ENCODE measurements at regions not wholly inside any gene's neighbourhood (a gene's known extent, or its start where the extent isn't known, plus 50 kb on each side); places are given as distances from the start of the nearest gene placed in this dataset.

- POLR2A ChIA-PET = no interaction called here
- DNase-seq (ENCODE audit: low read depth, low spot score) = peak; percentile 65
- TF ChIP-seq CTCF (IDR thresholded peaks at IDR 0.05; ENCODE audit: insufficient read depth, low read length, missing control alignments) = no peak
- CTCF ChIA-PET = interaction anchor here (0.8 to 2.7 kb wide), 3 partner anchors 19 to 61 kb away, joined by 3 to 11 read pairs (median 3); no protein-coding TSS in a partner anchor
- no peak overlapping the region for H3K4me3 ChIP-seq (ENCODE audit: low read depth, low read length)
Observed at GRCh38 chr5:66247176-66247960, 103.3 kb downstream of the SREK1 start.

- DNase-seq (ENCODE audit: low read depth, low spot score) = no peak
- no peak overlapping the region for H3K4me3 ChIP-seq (ENCODE audit: low read depth, low read length)
- no peak for TF ChIP-seq CTCF (IDR thresholded peaks at IDR 0.05; ENCODE audit: insufficient read depth, low read length, missing control alignments)
- POLR2A ChIA-PET = no interaction called here
- CTCF ChIA-PET = interaction anchor here (2.7 kb wide), 1 partner anchor 58 kb away, joined by 11 read pairs; no protein-coding TSS in a partner anchor
Observed at GRCh38 chr5:66248874-66249273, 104.8 kb downstream of the SREK1 start.

GRCh38 chr5:66249920-66250319 is 105.8 kb downstream of the SREK1 start:
- DNase-seq (ENCODE audit: low read depth, low spot score) = no peak
- no peak for TF ChIP-seq CTCF (IDR thresholded peaks at IDR 0.05; ENCODE audit: insufficient read depth, low read length, missing control alignments)
- CTCF ChIA-PET = no interaction called here
- POLR2A ChIA-PET = no interaction called here
- no peak overlapping the region for H3K4me3 ChIP-seq (ENCODE audit: low read depth, low read length)

GRCh38 chr5:66252849-66253248 is 108.7 kb downstream of the SREK1 start:
- no peak for TF ChIP-seq CTCF (IDR thresholded peaks at IDR 0.05; ENCODE audit: insufficient read depth, low read length, missing control alignments)
- CTCF ChIA-PET = no interaction called here
- H3K4me3 ChIP-seq (ENCODE audit: low read depth, low read length) = no peak overlapping the region
- DNase-seq (ENCODE audit: low read depth, low spot score) = no peak
- POLR2A ChIA-PET = no interaction called here

- DNase-seq (ENCODE audit: low read depth, low spot score) = no peak
- CTCF ChIA-PET = no interaction called here
- TF ChIP-seq CTCF (IDR thresholded peaks at IDR 0.05; ENCODE audit: insufficient read depth, low read length, missing control alignments) = no peak
- POLR2A ChIA-PET = no interaction called here
- no peak overlapping the region for H3K4me3 ChIP-seq (ENCODE audit: low read depth, low read length)
Observed at GRCh38 chr5:66255714-66256113, 111.6 kb downstream of the SREK1 start.

GRCh38 chr5:66273121-66273520 is 129.0 kb downstream of the SREK1 start:
- no peak for DNase-seq (ENCODE audit: low read depth, low spot score)
- CTCF ChIA-PET = interaction anchor here (1.2 kb wide), 1 partner anchor 33 kb away, joined by 3 read pairs; no protein-coding TSS in a partner anchor
- TF ChIP-seq CTCF (IDR thresholded peaks at IDR 0.05; ENCODE audit: insufficient read depth, low read length, missing control alignments) = no peak
- no peak overlapping the region for H3K4me3 ChIP-seq (ENCODE audit: low read depth, low read length)
- POLR2A ChIA-PET = no interaction called here

All from AG04449 (cell line).